HG03469 (cell line): ENCODE measurements at regions not wholly inside any gene's neighbourhood (a gene's known extent, or its start where the extent isn't known, plus 50 kb on each side); places are given as distances from the start of the nearest gene placed in this dataset.

Experiments used
- ATAC-seq: cut with Tn5 transposase; IDR thresholded peaks from one replicate; pipeline ENCODE4 v1.9.1; 2021; ENCODE audit warnings: mild to moderate bottlenecking, moderate library complexity, moderate number of reproducible peaks; ENCODE audit not compliant: unreplicated experiment

DNA sequence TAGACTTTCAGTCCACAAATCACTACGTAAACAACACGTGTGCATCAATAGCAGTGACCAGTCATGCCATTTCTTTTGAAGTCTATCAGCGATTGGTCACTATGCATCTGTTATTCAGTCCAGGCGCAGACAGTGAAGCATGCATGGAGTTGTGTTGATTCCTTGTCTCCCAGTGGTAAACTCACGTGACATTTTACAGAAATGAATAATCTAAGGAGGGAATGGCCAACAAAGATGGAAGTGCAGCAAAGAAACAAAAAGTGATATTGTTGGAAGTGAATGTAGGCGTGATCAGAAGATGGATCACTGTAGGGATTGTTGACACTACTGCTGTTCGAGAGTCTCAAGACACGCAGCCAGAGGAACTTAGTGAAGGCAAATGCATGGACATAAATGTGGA lies 317.8 kb upstream of the MGAT5 start:
- ATAC-seq = no peak

DNA sequence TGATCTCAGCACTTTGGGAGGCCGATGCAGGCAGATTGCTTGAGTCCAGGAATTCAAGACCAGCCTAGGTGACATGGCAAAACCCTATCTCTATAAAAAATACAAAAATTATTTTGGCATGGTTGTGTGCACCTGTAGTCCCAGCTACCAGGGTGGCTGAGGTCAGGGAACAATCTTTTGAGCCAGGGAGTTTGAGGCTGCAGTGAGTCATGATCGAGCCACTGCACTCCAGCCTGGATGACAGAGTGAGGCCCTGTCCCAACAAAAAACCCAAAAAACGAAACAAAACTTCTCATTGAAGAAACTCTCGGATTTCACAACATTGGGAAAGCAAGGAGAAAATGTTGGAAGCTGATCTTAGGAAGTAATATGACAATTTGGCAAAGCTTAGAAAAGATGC lies 317.3 kb upstream of the MGAT5 start:
- no peak for ATAC-seq

DNA sequence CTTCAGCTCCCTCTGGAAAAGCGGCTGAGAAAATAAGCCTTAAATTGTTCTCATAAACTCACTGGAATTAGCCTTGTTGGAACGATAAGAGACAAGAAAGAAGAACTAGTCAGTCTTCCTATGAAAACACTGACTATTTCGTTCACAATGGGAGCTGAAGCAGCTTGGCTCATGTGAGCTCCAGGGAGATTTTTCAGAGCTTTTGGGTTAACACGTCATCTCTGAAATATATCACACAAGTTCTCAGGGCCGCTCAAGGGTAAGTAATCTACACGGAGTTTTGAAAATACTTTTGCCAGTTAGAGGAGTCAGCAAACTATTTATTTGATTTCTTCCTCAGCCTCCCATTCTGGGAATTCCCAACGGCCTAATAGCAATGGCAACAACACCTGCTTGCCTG lies 316.2 kb upstream of the MGAT5 start:
- no peak for ATAC-seq

DNA sequence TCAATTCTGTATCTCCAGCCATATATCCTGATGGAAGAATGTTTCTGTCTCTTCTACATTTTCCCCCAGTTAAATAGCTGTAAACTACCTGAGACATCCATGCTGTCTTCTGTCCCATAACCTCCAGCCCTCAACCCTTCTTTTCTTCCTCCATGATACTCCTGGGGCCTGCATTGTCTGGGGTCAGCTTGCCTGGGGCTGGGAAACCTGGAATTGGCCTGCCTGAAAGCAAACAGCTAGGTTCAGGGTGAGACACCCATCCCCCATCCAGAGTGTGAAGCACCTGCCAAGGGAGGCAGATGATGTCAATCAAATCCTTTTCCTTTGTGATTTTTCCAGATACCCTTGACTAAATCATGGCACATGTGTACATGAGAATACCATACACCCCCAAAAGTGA lies 313.7 kb upstream of the MGAT5 start:
- ATAC-seq = no peak

DNA sequence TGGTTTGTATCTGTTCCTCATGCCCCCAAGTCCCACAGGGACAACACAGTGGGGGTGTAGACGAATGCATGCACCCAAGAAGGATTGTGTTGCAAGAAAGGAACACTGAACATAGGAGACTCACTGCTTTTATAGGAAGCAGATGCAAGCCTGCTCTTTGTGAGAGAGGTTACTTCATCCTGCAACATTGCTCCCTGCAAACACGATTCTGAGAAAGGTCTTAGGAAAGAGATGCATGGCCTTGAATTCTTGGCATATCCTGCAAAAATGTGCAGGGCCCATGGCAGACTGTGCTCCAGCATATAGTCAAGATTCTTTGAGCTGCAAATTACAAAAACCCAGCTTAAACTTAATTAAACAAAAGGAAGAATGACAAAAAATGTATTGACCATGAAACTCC lies 312.2 kb upstream of the MGAT5 start:
- ATAC-seq = no peak

DNA sequence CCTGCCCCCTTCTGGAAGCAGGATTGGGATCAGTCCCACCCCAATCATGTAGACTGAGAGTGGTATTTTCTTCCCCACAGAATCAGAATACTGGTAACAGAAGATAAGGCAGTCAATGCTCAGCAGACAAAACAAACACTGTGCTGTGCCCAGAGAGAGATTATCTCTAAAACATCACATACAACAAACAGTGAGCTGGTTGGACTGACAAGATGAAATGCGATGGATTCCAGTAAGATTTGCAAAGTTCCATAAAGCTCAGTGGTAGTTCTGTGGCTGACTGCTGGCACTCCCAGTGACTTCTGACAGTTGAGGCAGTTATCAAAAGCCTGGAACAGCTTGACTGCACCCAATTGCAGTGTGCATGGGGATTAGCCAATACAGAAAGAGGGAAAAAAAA lies 311.5 kb upstream of the MGAT5 start:
- ATAC-seq = no peak

DNA sequence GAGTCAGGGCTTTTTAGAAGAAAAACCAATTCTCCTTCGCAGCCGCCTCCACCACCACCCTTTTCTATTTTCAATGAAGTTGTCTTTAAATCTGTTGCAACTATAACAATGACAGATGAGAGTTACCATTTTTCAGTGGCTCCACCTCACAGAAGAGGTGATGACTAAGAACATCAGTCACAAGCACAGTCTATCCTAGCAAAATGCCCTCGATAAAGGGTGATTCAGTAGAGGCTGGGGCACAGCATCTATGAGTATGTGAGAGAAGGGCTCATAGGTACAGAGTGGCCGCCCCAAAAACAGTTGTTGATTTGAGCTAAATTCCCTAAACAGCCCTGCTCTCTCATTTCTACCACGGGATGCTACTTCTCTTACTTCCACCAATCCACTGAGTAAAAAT lies 310.8 kb upstream of the MGAT5 start:
- no peak for ATAC-seq

DNA sequence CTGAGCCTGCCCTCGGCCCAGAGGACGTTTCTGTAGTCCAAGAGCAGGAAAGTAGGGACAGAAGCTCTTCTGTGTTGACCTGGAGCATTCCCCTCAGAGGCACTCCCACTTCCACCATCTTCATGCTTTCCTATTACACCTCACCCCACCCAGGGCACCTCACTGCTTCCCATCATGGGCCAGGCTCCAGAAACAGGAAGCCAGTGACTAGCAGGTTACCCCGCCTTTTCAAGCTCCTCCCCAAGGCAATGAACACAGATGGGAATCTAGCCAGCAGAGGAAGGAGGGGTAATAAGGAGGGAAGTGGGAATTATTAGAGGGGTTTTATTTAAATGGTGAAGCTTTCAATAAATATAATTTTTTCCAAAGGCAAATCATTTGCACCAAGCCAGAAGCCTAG lies 308.8 kb upstream of the MGAT5 start:
- no peak for ATAC-seq

DNA sequence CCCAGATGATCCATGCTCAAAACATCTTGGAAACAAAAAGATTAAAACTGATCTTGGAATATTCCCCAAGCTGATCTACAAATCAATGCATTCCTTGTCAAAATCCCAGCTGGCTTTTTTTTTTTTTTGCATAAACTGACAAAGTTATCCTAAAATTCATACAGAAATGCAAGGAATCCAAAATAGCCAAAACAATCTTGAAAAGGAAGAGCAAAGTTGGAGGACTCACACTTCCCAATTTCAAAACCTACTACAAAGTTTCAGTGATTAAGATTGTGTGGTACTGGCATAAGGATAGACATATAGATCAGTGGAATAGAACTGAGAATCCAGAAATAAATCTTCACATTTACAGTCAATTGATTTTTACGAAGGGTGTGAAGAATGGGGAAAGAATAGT lies 306.8 kb upstream of the MGAT5 start:
- no peak for ATAC-seq

DNA sequence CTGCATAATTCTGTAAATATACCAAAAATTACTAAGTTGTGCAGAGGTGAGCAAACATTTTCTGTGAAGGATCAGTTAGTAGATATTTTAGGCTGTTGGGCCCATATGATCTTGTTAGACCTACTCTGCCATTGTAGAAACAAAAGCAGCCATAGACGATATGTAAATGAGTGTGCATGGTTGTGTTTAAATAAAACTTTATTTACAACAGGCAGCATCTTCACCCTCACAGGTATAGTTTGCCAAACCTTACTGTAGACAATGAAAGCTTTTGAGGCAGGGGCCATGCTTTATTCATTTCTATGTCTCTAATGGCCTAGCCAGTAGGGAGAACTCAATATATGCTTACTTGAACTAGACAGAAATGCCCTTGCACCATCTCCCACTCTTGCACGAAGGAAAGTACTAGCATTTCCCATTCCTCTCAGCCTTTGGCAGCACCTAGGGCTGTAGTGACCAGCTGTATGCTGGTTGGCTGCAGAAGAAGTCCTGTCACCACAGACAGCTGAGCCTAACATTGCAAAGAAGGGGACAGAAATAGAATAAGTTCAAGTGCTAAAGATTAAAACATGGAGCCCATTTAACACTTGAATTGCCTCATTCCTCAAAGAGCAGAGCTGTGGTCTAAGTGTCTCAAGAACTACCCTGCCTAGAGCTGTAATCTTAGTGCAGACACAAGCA lies 305.1 kb upstream of the MGAT5 start:
- ATAC-seq = no peak

DNA sequence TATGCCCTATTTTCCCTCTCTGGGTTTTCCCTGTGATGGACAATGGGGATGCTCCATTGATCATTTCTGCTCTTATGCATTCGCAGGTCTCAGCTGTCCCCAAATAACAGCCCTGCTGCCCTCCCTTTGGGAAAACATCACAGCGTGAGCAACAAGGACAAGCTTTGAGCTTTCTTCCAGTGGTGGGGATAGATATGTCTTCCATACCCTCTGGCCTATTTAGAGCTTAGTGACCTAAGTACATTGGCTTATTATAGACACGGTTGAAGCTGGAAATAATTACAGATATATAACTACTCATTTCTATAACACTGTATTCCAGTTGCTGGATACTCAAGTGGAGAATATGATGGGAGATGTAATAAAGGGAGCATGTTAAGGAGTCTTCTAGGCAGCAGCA lies 304.3 kb upstream of the MGAT5 start:
- ATAC-seq = no peak

DNA sequence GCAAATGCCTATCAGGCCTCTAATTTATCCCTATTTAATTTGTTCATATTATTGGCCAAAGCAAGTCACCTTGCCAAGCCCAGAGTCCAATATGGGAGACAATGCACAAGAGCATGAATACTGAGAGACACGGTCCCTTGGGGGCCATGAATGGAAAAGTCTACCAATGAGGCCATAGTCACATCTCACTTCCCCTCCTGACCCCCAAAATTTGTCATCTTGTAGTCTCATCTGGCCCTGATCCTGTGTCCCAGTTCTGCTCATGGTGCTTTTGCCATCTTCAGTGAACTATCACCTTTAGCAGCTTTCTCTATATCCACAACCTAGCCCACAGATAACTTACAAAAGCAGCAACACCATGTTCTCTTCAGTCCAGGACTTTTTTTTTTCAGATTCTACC lies 302.7 kb upstream of the MGAT5 start:
- ATAC-seq = no peak

DNA sequence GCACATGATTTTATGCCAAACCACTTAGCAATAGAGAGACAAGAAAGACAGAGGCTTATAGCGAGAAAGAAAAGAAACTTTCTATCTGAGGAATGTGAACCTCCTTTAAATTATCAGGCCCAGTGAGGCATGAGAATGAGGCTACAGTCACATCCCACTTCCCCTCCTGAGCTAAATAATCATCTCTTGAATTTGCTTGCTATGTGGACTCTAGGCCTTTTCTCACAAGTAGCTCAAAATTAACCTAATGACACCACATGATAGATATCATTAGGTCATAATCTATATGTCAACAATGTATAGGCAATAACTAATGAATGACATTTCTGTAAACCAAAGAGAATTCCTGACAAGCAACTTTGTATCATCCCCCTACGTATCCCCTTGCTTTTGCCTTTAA lies 301.5 kb upstream of the MGAT5 start:
- ATAC-seq = no peak

DNA sequence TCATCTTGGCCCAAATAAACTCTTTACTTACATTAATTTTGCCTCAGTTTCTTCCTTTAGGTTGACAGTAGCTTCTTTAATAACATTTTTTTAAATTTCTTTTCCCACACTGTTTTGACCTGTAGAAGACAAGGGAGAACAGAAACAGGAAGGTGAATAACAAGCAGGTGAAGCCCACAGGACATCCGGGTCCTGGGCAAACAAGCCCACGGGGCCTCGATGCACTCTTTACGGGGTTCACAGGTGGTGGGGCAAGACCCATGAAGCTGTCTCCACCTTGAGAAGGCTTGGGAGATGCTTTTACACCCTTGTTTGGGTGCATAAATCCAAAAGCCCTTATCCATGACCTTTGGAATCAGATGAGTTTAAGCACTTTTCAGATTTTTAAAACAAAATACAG lies 301.0 kb upstream of the MGAT5 start:
- no peak for ATAC-seq

DNA sequence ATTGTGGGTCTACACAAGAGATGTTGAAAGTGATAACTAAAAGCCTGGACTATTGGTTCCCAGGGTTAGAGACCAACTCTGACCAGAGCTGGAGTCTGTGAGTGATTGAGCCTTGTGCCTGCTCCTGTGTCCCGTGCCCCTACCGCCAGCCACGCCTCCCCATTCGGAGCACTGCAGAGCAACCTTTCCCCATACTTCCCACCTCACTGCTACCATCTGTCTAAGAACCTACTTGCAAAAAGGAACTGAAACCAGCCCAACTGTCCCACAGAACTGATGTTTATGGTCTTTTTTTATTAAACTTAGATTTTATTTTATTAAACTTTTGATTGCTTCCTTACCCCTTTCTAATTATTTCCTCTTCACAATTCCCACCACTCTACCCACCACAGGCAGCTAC lies 300.3 kb upstream of the MGAT5 start:
- ATAC-seq = peak; percentile 59

DNA sequence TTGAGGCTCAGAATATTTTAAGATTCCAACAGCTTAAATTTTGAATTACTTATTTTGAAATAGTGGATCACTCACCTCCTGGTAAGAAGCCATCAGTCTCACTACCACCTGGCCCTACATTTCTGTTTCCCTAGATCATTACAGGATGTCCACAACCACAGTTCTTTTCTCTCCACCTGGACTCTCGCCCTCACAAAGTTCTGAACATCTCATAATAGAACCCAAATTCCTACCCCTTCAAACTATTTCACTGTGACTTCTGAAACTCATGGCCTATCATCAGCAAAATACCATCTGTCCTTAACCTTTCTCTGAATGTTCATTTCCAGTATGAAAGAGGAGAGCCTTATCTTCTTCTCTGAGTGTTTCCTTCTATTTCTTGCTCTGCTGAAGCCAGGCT lies 299.2 kb upstream of the MGAT5 start:
- no peak for ATAC-seq

DNA sequence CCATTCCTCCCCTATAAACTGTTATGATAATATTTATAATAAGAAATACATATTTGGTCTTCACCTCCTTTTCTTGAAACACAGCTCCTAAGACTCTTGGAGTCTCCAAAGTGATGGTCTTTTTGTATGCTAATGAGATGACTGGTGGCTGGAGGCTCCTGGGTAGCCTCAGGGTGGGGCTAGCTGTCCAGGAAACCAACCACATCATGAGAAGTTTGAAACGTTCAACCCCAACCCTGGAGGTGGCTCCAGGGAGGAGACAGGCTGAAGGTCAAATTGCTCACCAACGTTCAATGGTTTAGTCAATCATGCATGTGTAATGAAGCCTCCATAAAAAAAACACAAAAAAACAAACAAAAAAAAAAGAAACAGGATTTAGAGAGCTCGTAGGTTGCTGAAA lies 298.7 kb upstream of the MGAT5 start:
- no peak for ATAC-seq

DNA sequence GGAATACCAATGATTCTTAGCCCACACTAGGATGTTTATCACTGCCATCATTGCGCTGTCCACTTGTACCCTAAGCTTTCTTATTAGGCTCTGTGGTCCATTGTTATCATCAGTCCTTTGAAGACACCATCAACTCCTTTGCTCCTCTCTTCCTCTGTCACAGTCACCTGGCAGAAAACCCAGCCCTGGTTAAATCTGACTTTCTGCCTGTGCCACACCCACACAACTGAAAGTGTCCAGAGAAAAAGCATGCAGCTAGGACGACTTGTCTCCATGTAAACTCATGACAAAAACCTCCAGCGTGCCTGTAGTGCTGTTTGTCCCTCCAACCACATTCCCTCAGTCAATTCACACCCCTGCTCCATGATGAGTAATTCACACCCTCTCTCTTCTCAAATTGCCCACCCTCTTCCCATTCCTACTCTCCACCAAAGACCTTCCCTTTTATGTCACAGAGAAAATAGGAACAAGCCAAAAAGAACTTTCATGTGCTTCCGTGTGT lies 297.4 kb upstream of the MGAT5 start:
- ATAC-seq = no peak

DNA sequence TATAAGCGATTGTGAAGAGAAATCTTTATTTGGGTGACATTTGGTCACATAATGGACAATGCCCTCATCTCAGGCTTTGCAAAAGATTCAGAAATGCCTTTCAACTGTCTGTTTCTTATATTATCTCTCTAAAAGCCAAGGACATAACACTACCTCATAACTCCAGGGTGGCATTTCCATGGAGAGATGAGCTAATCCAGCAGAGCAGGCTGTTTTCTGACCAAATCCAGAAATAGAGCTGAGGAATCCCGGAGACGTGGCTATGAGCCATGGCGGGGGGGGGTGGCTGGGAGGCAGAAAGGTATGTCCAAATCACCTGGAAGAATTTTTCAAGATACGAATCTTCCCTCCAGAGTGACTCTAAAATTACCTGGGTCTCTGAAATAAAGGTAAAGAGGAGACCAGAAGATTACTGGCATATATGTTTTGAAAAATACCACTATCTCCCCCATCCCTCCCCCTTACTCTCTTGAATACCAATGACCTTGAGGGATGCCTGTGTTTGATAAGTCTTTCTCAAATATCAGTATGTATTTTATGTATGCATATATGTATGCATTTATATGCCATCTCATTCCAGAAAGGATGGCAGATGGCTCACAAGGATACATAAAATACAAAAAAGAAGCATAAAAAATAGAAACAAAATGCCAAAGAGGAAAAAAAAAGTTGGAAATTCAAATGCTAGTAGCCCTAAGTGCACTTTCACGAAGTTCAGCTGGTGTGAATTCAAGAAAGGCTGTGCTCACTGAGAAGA lies 296.0 kb upstream of the MGAT5 start:
- ATAC-seq = no peak

DNA sequence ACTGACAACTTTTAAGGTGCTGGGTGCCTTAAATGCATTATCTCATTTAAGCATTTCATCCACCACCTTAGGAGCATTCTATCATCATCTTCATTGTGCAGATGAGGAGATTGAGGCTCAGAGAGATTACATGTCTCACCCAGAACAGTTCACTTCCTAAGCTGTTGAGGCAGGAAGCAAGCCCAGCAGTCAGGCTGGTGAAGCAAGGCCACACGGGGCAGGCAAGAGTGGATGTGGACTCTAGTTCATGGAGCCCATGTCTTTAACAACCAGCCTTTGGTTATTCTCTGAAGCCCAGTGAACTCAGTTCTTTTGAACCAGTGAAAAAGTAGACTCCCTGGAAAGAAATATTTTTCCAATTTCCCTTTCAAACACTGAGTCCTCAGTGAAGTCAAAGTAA lies 294.8 kb upstream of the MGAT5 start:
- no peak for ATAC-seq

DNA sequence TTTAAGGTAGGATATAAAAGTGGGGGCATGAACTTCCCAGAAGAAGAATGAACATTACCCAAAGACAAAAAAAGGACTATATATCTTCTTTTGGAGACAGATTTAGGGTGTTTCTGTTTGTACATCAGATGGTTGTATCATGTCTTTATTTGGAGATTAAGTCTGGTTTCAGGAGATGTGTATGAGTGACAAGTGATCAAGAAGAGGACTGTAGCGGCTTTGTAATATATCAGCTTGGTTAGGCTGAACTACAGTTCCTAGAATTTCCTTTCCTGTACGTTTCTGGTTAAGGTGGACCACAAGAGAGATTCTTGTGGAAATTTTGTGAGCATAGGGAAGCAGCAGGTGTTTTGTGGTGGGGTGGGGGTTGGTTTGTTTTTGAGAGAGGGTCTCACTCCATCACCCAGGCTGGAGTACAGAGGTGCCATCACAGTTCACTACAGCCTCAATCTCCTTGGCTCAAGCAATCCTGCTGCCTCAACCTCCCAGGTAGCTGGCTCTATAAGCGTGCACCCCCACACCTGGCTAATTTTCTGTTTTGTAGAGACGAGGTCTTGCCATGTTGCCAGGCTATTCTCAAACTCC lies 287.1 kb upstream of the MGAT5 start:
- ATAC-seq = no peak

DNA sequence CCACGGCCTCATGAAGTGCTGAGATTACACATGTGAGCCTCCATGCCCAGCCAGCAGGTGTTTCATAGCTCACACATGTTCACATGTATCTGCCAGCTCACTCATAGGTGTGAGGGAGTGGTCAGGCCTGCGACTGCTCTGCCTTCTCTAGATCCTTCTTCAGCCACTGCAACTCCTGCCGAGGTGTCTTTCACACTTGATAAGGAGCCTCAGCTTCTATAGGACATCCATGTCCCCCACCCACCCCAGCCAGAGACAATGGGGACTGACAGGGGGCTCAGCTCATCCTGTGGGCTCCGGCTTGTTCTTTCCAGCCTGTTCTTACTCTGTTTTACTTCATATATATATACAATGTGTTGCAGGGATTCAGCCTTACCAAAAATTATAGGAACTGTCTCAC lies 286.5 kb upstream of the MGAT5 start:
- no peak for ATAC-seq
